ENCODE measurements at regions not wholly inside any gene's neighbourhood (a gene's known extent, or its start where the extent isn't known, plus 50 kb on each side); places are given as distances from the start of the nearest gene placed in this dataset.

- no peak for DNase-seq
These were observed 87.6 kb upstream of the RUNX1 start for GRCh38 chr21:35136586-35137219.

GRCh38 chr21:35136106-35136505, 87.0 kb upstream of the RUNX1 start:
- DNase-seq: no peak

GRCh38 chr21:35135481-35135880, 86.4 kb upstream of the RUNX1 start:
- no peak for DNase-seq

- DNase-seq: no peak
These were observed 85.2 kb upstream of the RUNX1 start for GRCh38 chr21:35134309-35134708.

GRCh38 chr21:35128536-35128935, 79.4 kb upstream of the RUNX1 start:
- no peak for DNase-seq

- DNase-seq: no peak
These were observed 78.7 kb upstream of the RUNX1 start for GRCh38 chr21:35127851-35128250.

GRCh38 chr21:35127026-35127425, 77.9 kb upstream of the RUNX1 start:
- DNase-seq: no peak

- no peak for DNase-seq
These were observed 71.6 kb upstream of the RUNX1 start for GRCh38 chr21:35120631-35121180.

GRCh38 chr21:35119501-35120047, 70.5 kb upstream of the RUNX1 start:
- DNase-seq: no peak

GRCh38 chr21:35116777-35117176, 67.7 kb upstream of the RUNX1 start:
- no peak for DNase-seq

- peak; percentile 9 for DNase-seq
These were observed 64.0 kb upstream of the RUNX1 start for GRCh38 chr21:35113064-35113463.

- no peak for DNase-seq
These were observed 62.3 kb upstream of the RUNX1 start for GRCh38 chr21:35111321-35111930.

GRCh38 chr21:35108887-35109286, 59.8 kb upstream of the RUNX1 start:
- DNase-seq: no peak

- no peak for DNase-seq
These were observed 58.4 kb upstream of the RUNX1 start for GRCh38 chr21:35107520-35107919.

- DNase-seq: no peak
These were observed 57.2 kb upstream of the RUNX1 start for GRCh38 chr21:35106246-35106835.

- no peak for DNase-seq
These were observed 53.6 kb upstream of the RUNX1 start for GRCh38 chr21:35102488-35103371.

- no peak for DNase-seq
These were observed 51.3 kb upstream of the RUNX1 start for GRCh38 chr21:35100349-35100811.

GRCh38 chr21:35099310-35099709, 50.2 kb upstream of the RUNX1 start:
- DNase-seq: no peak
